Keratinocyte (primary cell): ENCODE measurements at regions not wholly inside any gene's neighbourhood (a gene's known extent, or its start where the extent isn't known, plus 50 kb on each side); places are given as distances from the start of the nearest gene placed in this dataset.

Source experiments
- DNase-seq: peaks from one replicate; pipeline ENCODE4 v3.0.0-alpha.2; 2011; ENCODE audit warnings: low read depth, missing footprints, low spot score
- FAIRE-seq: peaks from 2 replicates; lab custom pipeline; 2011; peaks lifted over from hg19 to GRCh38; lab: Jason Lieb, UNC
- H2AFZ ChIP-seq: 2 replicates; pipeline ENCODE4 v1.6.0; 2012; ENCODE audit warnings: low read length, control low read depth, inconsistent platforms; ENCODE audit not compliant: control insufficient read depth
- H3K27ac ChIP-seq: 2 replicates; pipeline ENCODE4 v1.5.1; 2011; ENCODE audit warnings: low read length; ENCODE audit not compliant: control insufficient read depth, insufficient read depth
- H3K27me3 ChIP-seq: 3 replicates; pipeline ENCODE4 v1.6.0; 2011; ENCODE audit warnings: low read length; ENCODE audit not compliant: control insufficient read depth, insufficient read depth; ENCODE audit errors: extremely low read depth
- H3K36me3 ChIP-seq, 2 experiments: 2 replicates in 1 of 2; 3 replicates in 1 of 2; pipeline ENCODE4 v1.5.1; 2011; ENCODE audit warnings: low read length in 2 of 2, mild to moderate bottlenecking in 1 of 2; ENCODE audit not compliant: control insufficient read depth in 2 of 2, insufficient read depth in 2 of 2; ENCODE audit errors: extremely low read depth in 1 of 2
- H3K4me1 ChIP-seq: 3 replicates; pipeline ENCODE4 v1.5.1; 2011; ENCODE audit warnings: low read length; ENCODE audit not compliant: control insufficient read depth, insufficient read depth; ENCODE audit errors: extremely low read depth
- H3K4me2 ChIP-seq: 3 replicates; pipeline ENCODE4 v1.6.0; 2011; ENCODE audit warnings: low read depth, low read length; ENCODE audit not compliant: control insufficient read depth, insufficient read depth; ENCODE audit errors: extremely low read depth
- H3K4me3 ChIP-seq, 3 experiments: fragments of 200-600 bp in 1 of 3; sonication (generic) in 1 of 3; 2 replicates in 2 of 3; 3 replicates in 1 of 3; pipeline ENCODE4 v1.5.1; 2011 to 2016; ENCODE audit warnings: low read length in 3 of 3, mild to moderate bottlenecking in 3 of 3, control low read depth in 2 of 3, inconsistent platforms in 1 of 3, low read depth in 1 of 3, mixed read lengths in 1 of 3, mixed run types in 1 of 3, moderate library complexity in 1 of 3; ENCODE audit not compliant: control insufficient read depth in 2 of 3, insufficient read depth in 2 of 3; ENCODE audit errors: extremely low read depth in 1 of 3
- H3K79me2 ChIP-seq: 2 replicates; pipeline ENCODE4 v1.6.0; 2012; ENCODE audit warnings: low read length; ENCODE audit not compliant: control insufficient read depth, insufficient read depth
- H3K9ac ChIP-seq: 3 replicates; pipeline ENCODE4 v1.6.0; 2011; ENCODE audit warnings: low read length; ENCODE audit not compliant: control insufficient read depth, insufficient read depth; ENCODE audit errors: extremely low read depth
- H3K9me1 ChIP-seq: 3 replicates; pipeline ENCODE4 v1.6.0; 2011; ENCODE audit warnings: low read length; ENCODE audit not compliant: control insufficient read depth, insufficient read depth; ENCODE audit errors: extremely low read depth
- H3K9me3 ChIP-seq: 2 replicates; pipeline ENCODE4 v1.5.1; 2012; ENCODE audit warnings: low read depth, low read length; ENCODE audit not compliant: control insufficient read depth
- H4K20me1 ChIP-seq: 3 replicates; pipeline ENCODE4 v1.6.0; 2011; ENCODE audit warnings: low read length; ENCODE audit not compliant: control insufficient read depth, insufficient read depth; ENCODE audit errors: extremely low read depth
- CTCF ChIP-seq, 3 experiments: IDR thresholded peaks in 1 of 3; conservative IDR thresholded peaks in 1 of 3; optimal IDR thresholded peaks in 1 of 3; 2 replicates in 2 of 3; 3 replicates in 1 of 3; pipeline versions ENCODE3 to v1.5.1; 2011; ENCODE audit warnings: low read length in 3 of 3, mild to moderate bottlenecking in 3 of 3, moderate library complexity in 2 of 3, control low read depth in 1 of 3, inconsistent platforms in 1 of 3; ENCODE audit not compliant: insufficient read depth in 2 of 3; ENCODE audit errors: extremely low read depth in 1 of 3
- EZH2 ChIP-seq: IDR thresholded peaks from one replicate; pipeline ENCODE4 v1.6.1; 2012; ENCODE audit warnings: inconsistent platforms, mild to moderate bottlenecking, low read length, moderate library complexity
- dilution Hi-C: fragments of 300-500 bp; cut with MboI; formaldehyde crosslinking; loops from one replicate; pipeline ENCODE4 v1.7.0; 2020; ENCODE audit warnings: low sequenced_read_pairs; ENCODE audit not compliant: extremely low pct_ligation_motif_present

- Histone ChIP-seq H2AFZ (no peak overlapping the region), H4K20me1 (no peaks in the 10 kb centered on the region), H3K27me3 (no peaks in the 10 kb centered on the region), H3K27ac (no peak overlapping the region), H3K9me1 (no peaks in the 10 kb centered on the region), H3K9ac (no peak overlapping the region), H3K4me2 (no peak overlapping the region), H3K4me3 (no peak overlapping the region), H3K4me1 (no peaks in the 10 kb centered on the region), H3K36me3 (no peaks in the 10 kb centered on the region), H3K79me2 (no peaks in the 10 kb centered on the region), H3K9me3 (no peaks in the 10 kb centered on the region)
- no peak for TF ChIP-seq CTCF (optimal IDR thresholded peaks at IDR 0.05 in 1 of 3, IDR thresholded peaks at IDR 0.05 in 1 of 3, conservative IDR thresholded peaks at IDR 0.05 in 1 of 3; ENCODE audit: extremely low read depth in 1 of 3, insufficient read depth in 2 of 3, low read length in 3 of 3)
- no peak for TF ChIP-seq EZH2
- dilution Hi-C loops: no loop called here
- DNase-seq: no peak
- no peak for FAIRE-seq
Measured at GRCh38 chr14:96964726-96965415, 167.7 kb downstream of the VRK1 start.

GRCh38 chr14:96965885-96966595 lies 168.9 kb downstream of the VRK1 start:
- TF ChIP-seq CTCF (optimal IDR thresholded peaks at IDR 0.05 in 1 of 3, IDR thresholded peaks at IDR 0.05 in 1 of 3, conservative IDR thresholded peaks at IDR 0.05 in 1 of 3; ENCODE audit: extremely low read depth in 1 of 3, insufficient read depth in 2 of 3, low read length in 3 of 3) (no peak), EZH2 (no peak)
- H3K4me2 ChIP-seq: no peak overlapping the region
- H3K27me3 ChIP-seq: no peaks in the 10 kb centered on the region
- no peaks in the 10 kb centered on the region for H3K36me3 ChIP-seq
- H3K9me3 ChIP-seq: no peaks in the 10 kb centered on the region
- no peak overlapping the region for H3K27ac ChIP-seq
- H3K9ac ChIP-seq: no peak overlapping the region
- H4K20me1 ChIP-seq: no peaks in the 10 kb centered on the region
- FAIRE-seq (no peak), DNase-seq (no peak)
- dilution Hi-C loops: no loop called here
- no peak overlapping the region for H3K4me3 ChIP-seq
- H3K4me1 ChIP-seq: no peaks in the 10 kb centered on the region
- no peaks in the 10 kb centered on the region for H3K79me2 ChIP-seq
- H3K9me1 ChIP-seq: no peaks in the 10 kb centered on the region
- H2AFZ ChIP-seq: no peak overlapping the region
